HG03378 (cell line): ENCODE measurements at regions not wholly inside any gene's neighbourhood (a gene's known extent, or its start where the extent isn't known, plus 50 kb on each side); places are given as distances from the start of the nearest gene placed in this dataset.

Experiments
- ATAC-seq: cut with Tn5 transposase; IDR thresholded peaks from one replicate; pipeline ENCODE4 v1.9.1; 2021; ENCODE audit warnings: mild to moderate bottlenecking, moderate library complexity; ENCODE audit not compliant: unreplicated experiment

DNA sequence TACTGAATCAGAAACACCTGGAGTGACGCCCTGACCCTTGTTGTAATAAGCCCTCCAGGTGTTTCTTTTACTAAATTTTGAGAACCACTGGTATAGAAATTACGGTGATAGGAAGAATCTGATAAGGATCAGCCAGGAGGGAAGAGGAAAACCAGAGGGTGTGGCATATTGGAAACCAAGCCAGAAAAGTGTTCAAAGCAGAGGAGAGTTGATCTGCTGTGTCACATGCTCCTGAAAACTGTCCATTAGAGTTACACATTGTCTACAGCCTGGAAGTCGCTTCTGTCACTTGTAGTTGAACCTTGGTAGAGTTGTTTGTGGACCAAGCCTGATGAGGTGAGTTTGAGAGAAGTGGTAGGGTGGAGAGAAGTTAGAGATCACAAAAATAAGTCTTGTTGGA, 497.4 kb downstream of the ENC1 start:
- ATAC-seq = no peak

DNA sequence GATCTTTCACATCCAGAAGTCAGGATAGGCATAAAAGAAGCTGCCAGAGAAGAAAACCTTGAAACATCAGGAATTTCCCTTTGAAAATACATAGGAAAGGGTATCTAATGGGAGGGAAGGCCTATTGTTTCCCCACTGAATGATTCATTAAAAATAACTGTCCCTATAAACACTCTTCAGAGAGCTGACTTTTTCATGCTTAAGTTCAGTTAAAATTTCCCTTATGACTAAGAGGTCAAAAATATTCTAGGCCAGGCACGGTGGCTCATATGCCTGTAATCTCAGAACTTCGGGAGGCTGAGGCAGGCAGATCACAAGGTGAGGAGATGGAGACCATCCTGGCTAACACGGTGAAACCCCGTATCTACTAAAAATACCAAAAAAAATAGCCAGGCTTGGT, 499.5 kb downstream of the ENC1 start:
- no peak for ATAC-seq

DNA sequence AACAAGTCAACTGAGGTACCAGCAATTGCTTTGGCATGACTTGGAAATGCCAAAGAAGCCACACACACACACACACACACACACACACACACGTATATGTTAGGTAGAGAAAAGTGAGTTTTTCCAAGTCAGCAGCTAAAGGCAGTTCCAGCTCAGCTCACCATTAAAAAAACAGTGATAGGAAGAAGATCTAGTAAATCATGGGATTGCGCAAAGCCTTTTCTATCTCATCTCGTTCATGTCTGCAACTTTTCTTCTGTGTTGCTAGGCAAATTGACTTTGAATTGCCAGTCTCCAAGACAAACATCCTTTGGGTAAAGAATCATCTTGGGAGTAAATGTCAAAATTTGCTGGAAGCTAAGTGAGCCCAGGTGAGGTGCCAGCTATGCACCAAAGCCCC, 500.1 kb downstream of the ENC1 start:
- ATAC-seq = no peak

DNA sequence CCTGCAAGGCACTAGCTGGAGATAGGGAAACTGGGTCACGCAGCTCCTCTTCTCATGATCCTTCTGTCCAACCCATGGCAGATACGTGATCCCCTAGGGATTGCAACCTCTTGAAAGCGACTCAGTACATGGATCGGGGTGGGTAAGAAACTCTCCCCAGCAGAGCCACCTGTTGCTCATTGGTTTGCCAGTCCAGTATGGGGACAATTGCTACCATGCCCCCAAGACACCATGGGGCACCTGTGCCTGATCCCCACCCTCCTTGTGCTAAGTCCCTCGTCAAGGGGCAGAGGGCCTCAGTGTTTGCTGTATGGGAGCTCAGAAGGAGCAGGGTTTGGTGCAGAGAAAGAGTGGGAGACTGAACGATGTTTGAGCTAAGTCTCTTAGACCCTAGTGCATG, 500.9 kb downstream of the ENC1 start:
- no peak for ATAC-seq

DNA sequence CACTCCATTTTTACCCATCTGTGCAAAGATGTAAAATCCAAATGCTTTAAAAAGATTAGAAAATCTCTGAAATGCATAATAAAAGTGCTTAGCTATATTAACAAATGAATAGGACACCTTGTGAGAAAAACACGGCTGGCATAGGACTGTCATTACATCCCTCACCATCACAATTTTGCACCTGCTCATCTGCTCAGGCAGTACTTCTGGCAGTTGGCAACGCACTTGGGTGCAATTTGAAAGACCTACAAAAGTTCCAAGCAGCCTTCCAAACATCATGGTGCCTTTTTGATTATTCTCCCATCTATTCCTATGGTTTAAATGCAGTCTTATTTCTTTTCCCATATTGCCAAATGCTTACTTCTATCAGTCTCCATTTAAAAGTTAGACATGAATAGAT, 501.8 kb downstream of the ENC1 start:
- no peak for ATAC-seq

DNA sequence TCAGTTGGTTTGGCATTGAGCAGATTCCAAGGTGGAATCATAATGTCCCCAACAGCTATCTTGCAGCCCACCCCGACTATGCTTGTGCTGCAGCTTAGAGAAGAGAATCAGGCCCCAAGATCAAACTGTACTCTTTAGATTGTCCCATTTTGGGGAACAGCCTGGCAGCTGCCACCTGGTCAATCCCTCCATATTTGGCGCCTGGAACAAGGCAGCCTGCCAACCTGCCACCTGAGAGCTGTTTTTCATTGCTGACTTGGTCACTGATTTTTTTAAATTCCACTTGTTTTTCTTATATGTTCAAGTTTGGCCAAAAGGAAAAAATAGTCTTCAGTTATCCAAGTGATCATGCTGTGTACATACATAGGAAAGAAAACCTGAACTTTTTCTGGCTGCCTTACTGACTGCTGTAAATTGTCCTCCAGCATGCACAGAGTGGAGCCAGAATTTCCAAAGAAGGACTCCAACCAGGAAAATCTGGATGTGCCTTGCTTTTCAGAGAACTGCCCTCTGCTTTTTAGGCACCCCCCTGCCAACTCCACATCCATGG, 504.2 kb downstream of the ENC1 start:
- ATAC-seq = no peak

DNA sequence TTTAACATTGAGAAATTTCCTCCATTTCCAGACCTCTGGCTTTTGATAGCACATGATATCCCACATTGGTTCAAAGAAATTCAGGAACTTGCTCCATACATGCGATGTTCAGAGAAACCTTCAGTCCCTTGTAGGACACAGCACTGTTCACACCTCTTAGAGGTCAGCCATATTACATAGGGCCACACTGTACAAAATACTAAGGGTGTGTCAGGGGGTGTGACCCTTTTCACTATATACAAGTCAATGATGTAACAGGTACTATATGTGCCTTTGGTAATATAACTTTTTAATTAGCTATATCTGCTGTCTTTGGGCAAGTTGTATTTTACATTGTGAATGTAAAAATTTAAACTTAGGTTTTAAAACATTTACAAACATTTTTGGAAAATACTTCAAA, 505.5 kb downstream of the ENC1 start:
- no peak for ATAC-seq

DNA sequence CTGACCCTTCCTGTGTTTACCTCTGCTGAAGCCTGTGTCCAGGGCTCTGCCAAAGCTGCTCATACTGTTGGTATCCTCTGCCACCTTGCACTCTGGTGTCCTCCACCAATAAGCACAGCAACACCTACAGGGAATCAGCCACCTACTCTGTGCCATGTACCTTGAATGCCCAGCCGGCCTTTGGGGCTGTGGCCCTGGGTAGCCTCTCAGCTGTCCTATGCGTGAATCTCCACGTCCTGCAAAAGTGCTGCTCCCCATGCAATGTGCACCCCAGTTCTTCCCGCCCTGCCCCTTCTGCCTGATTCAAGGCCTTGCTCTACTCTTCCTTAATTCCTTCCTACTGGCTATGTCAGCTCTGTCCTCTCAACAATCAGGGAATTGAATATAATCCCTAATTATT, 506.5 kb downstream of the ARHGEF28 start:
- no peak for ATAC-seq

DNA sequence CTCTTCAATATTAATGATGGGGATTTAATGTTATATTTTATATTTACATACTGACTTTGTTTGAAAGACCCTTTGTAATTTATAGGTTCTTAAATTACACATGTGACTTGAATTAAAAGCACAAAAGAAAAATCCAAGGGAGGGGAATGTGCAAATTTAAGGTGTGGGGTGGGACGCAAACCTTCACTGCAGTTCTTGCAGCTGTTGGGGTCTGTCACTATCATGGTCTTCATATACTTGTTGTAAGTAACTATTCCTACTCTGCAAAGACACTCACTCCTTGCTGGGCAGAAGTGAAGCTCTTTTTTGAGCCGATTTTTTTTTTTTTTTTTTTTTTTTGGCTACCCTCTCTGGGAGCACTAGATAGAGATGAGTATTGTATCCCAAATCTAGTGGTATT, 505.3 kb downstream of the ARHGEF28 start:
- no peak for ATAC-seq

DNA sequence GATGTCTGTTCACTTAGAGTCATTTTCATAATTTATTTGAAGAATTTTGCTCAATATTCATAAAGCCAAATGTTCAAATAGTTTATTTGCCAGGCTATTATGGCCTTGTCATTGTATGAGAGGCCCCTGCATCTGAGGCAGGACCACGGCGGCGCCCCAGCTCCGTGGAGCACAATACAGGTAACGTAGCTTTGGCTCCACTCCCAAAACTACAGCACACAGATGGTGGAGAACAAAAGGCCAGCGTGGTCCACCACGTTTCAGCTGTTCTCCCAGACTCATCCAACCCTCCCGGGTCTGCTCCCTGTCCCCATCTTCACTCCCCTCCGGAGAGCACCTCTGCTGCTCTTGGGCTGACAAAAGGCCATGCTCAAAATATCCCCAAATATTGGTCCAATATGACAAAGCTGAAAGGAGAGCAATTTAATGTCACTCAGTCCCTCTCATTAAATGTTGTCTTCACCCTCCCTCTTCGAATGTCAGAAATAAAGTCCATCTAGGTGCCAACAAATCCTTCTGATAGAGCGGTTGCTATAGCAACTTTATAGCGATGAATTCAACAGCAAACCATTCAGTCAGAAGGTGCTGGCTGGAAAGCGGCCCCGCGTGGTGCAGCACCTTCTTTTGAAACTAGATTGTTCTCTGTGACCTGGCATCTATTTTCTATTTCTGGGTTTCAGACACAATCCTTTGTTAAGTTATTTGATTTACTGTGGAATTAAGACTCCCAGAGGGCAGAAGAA, 504.3 kb downstream of the ARHGEF28 start:
- ATAC-seq = no peak

DNA sequence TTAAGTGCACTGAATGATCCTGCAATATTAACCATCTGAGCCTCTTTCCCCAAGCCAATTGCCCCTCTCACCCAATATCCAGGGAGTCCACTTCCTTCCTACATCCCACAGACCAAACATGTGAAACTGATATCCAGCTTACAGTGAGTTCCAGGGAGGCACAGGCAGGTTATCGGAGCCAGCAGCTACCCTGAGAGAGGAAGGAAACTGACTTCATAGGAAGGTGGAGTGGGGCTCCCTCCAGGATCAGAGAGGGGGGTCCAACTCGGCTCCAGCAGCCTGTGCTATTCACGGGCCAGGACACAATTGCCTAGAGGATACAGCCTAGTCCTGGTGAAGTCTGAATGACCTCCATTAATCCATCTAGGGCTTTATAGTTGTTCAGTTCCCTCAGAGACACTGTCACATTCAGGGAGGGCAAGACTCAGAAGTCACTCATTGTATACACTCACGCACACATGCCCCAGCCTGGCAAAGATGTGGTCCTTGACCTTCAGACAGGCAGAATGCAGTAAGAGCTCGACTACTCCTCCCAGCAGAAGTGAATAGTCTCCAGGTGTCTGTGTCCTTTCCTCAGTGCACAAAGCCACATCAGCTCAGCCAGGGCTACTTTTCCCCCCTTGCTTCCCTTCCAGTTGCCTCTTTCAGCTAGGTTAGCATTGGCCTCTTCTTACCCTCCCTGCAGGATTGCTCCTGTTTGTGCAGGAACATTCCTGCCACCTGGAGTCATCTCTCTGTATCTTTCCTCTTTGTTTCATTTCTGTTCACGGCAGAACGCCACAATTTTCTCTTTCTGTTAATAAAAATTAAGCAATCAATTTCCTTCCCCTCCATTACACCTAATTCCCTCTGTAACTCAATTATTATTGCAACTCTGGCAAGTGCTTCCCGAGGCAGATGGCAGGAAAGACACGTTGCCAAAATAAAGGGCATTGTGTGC, 501.7 kb downstream of the ARHGEF28 start:
- no peak for ATAC-seq

DNA sequence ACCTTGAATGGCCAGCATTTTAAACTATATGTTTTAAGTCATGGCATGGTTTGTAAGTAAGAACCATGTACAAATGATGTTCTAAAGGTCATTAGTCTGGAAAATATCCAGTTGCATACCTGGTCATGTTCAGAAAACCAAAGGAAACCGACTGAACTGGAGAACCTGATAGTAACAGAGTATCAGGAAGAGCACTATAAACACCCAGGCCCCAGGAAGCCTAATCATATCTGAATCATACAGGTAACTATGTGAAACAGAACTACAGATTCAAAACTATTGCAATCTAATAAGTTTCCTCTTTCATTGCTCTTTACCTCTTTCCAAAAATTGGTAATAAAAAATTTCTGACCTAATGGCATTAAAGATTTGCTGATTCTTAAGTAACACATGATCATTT, 500.3 kb downstream of the ARHGEF28 start:
- ATAC-seq = no peak

DNA sequence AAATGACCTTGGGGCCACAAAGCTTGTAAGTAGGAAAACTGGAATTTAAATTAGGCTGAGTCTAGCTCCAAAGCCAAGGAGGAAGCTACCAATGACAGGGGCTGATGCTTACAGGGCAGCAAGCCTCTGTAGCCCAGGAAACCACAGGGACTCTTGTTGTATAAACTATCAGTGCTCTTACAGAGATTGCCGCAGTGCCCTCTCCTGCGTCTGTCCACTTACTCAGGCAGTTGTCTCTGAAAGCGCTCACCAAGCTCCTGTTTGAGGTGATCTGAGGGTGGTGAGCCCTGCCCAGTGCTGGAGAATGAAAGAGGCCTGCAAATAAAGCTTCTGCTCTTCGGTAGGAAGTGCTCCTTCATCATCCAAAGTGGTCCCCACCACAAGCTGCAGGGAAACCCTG, 498.8 kb downstream of the ARHGEF28 start:
- ATAC-seq = no peak

DNA sequence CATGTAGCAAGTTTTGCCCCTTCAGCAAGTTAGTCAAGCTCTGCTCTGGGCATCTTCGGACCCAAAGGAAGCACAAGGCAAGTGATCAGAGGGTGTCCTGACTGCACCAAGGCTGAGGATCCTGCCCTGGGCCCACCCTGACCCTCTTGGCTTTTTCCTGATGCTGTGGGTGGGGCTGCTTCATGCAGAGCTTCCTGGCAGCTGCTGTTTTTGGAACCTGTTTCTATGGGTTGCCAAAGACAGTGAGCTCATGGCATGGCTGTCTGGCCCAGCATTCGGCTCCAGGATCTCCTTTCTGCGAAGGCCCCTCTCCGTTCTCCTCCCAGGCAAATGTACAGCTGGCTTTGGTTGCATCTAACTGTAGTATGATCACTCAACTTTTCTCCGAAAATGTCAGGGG, 497.9 kb downstream of the ARHGEF28 start:
- ATAC-seq = no peak

DNA sequence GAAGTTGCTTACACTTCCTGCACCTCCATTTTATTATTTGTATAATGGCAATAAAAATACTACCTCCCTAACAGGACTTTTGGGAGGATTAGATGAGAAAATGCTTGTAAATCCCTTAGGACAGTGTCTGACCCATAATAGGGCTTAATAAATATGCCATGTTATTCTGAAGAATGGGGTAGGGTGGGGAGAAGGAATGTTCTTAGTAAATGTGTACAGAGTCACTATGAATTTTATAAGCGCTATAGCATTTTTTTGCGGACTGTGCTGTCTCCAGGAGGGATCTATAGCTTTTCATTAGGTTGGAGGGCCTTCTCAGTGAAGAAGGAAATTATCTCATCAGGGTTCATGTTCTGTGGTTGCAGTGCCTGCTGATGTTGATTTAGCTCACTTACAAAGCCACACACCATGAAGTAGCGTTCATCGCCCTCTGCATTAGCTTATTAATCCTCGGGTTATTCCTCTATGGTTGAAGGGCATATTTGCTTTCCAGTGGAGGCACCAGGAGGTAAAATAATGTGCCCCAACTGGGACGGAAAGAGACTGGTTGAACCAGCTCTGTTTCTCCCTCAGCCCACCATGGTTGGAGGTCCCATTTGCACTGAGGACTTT, 497.1 kb downstream of the ARHGEF28 start:
- ATAC-seq = no peak

DNA sequence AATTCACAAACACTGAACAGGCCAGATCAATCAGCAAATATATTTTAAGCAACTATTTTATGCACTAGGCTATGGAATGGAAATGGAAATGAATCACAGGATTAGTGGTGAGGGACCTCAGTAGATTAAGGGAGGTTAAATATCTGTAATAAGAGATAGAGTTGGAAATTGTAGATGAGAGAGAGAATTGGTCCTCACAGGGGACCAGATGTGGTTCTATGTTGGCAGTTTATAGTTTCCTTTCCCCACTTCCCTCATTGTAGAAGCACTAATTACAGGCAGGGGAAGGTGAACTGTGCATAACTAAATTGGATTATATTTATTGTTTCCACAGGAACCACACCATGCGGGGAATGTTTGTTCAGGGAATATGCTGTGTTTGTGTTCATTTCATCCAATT, 496.2 kb downstream of the ARHGEF28 start:
- ATAC-seq = no peak

DNA sequence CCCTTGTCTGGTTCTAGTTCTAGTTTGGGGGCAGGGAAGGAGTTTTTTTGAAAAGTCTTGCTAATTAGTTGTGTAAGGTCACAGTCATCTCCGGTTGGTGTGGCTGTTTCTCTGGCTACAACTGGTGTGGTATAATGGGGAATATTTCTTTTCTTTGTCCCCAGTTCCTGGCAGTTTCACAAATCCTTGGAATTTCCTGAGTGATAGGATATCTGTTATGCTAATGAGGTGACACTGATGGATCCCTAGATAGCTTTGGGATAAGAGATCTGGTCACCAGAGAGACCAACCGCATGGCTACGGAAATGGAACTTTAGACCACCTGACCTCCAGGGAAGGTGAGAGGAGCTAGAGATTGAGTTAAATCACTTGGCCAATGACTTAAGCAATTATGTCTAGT, 494.6 kb downstream of the ARHGEF28 start:
- no peak for ATAC-seq

DNA sequence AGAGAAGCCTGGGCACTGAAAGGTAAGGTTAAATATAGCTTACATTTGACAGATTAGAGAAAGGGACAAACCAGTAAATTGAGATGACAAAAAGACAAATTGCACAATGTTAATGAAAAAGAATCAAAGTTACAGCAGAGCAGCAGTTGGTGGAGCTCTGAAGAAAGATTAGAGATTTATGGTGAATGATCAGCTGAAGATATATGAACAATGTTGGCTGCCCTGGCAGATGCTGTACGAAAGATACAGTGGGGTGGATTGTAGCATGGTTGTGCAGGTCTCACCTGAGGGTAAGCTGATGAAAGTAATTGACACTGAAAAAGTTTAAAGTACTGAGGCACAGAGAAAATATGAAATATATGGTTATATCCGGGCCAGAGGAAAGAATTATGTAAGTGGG, 492.1 kb downstream of the ARHGEF28 start:
- no peak for ATAC-seq

DNA sequence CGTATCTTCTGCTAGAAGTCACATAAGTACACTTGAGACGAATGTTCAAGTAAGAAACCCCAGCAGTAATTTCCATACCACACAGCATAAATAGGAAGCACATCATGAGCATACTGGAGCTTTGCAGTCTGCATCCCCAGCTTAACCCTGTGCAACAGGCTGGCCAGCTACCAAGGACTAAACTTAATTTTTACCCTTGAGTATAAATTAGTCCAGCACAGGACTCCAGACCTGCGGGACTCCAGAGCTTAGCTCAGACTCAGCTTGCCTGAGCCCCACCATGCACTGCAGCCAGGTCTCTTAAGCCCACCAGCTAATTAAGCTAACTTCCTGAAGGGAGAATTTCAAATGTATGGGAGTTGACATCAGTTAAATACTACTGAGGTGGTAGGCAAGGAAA, 491.0 kb downstream of the ARHGEF28 start:
- no peak for ATAC-seq

DNA sequence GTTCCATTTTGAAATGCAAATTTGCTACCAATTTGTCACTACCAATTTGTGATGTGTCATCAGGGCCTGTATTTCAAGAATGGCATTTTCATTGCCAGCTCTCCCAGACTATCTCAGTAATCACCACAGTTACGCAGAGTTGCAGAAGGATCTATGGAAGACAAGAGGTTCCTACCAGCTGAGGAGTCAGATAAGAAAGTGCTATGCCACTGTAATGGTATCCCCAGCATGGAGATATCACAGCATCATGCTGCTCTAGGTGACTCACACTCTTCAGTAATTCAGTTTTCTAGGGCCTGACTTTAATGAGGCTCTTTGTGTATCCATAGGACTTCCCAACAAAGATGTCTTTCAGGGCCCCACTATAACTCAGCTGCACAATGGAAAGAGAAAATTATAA, 490.3 kb downstream of the ARHGEF28 start:
- no peak for ATAC-seq

DNA sequence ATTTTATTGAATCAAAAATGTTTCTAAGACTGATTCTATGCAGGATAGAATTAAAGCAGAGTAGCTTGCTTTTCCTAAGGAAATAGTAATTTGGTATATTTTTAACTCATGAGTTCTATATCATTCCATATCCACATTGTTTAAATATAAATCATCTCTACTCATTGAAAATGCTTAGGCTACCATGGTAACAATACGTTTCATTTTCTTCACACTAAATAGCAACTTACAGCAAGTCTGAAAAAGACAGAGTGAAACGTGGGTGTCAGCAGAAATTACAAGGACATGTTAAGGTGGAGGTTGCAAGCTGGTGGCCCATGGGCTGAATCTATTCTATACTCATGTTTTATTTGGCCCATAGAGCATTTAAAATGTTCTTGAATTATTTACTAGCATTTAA, 487.9 kb downstream of the ARHGEF28 start:
- ATAC-seq = no peak

DNA sequence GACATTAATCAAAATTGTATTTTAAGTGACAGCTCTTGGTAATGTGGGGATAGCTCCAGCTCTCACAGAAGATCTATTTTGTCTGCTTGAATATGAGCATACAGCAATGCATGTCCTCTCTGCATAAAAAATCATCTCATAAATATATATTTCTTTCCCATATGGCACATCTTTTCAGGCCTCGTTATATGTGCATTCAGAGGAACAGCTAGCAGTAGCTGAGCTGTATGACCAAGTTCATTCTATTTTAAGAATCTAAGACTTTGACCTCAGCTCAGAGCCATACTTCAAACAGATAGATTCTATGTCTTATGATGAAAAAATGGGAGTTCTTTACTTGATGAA, 487.2 kb downstream of the ARHGEF28 start:
- no peak for ATAC-seq
